MM.1S (cell line): ENCODE measurements at regions not wholly inside any gene's neighbourhood (a gene's known extent, or its start where the extent isn't known, plus 50 kb on each side); places are given as distances from the start of the nearest gene placed in this dataset.

Source experiments
- DNase-seq: peaks from one replicate; pipeline ENCODE4 v3.0.0-alpha.2; 2015
- H2AFZ ChIP-seq: fragments of 300-600 bp; sonication (generic); 2 replicates; pipeline ENCODE4 v1.6.0; 2016; ENCODE audit warnings: antibody characterized with exemption, low read length
- H3F3A ChIP-seq: fragments of 300-600 bp; sonication (generic); 2 replicates; pipeline ENCODE4 v1.6.1; 2016; ENCODE audit warnings: mild to moderate bottlenecking, antibody characterized with exemption, low read length, moderate library complexity, mixed read lengths; ENCODE audit not compliant: insufficient read depth
- H3K27ac ChIP-seq: fragments of 300-600 bp; sonication (generic); 2 replicates; pipeline ENCODE4 v1.5.1; 2016; ENCODE audit warnings: mild to moderate bottlenecking, low read length
- H3K27me3 ChIP-seq: fragments of 300-600 bp; sonication (generic); replicated peaks from 2 replicates; pipeline ENCODE4 v1.6.0; 2016; ENCODE audit warnings: low read length; ENCODE audit not compliant: insufficient read depth
- H3K36me3 ChIP-seq: fragments of 300-600 bp; sonication (generic); replicated peaks from 2 replicates; pipeline ENCODE4 v1.6.1; 2016; ENCODE audit warnings: mild to moderate bottlenecking, low read length, mixed read lengths; ENCODE audit not compliant: insufficient read depth
- H3K4me1 ChIP-seq: fragments of 300-600 bp; sonication (generic); 2 replicates; pipeline ENCODE4 v1.6.1; 2016; ENCODE audit warnings: low read length, mixed read lengths
- H3K4me2 ChIP-seq: fragments of 300-600 bp; sonication (generic); 2 replicates; pipeline ENCODE4 v1.6.0; 2016; ENCODE audit warnings: low read depth, low read length
- H3K4me3 ChIP-seq: fragments of 300-600 bp; sonication (generic); 2 replicates; pipeline ENCODE4 v1.5.1; 2016; ENCODE audit warnings: low read length, mixed read lengths
- H3K79me2 ChIP-seq: fragments of 300-600 bp; sonication (generic); 2 replicates; pipeline ENCODE4 v1.6.1; 2016; ENCODE audit warnings: mixed run types, low read length, mixed read lengths
- H3K9ac ChIP-seq: fragments of 300-600 bp; sonication (generic); 2 replicates; pipeline ENCODE4 v1.6.1; 2016; ENCODE audit warnings: low read length, mixed read lengths
- H3K9me2 ChIP-seq: fragments of 300-600 bp; sonication (generic); replicated peaks from 2 replicates; pipeline ENCODE4 v1.6.1; 2016; ENCODE audit warnings: mild to moderate bottlenecking, low read length, mixed read lengths; ENCODE audit not compliant: insufficient read depth
- H3K9me3 ChIP-seq: fragments of 300-600 bp; sonication (generic); replicated peaks from 2 replicates; pipeline ENCODE4 v1.6.1; 2016; ENCODE audit warnings: mild to moderate bottlenecking, low read length, mixed read lengths; ENCODE audit not compliant: insufficient read depth
- H4K20me1 ChIP-seq: fragments of 300-600 bp; sonication (generic); 2 replicates; pipeline ENCODE4 v1.6.1; 2016; ENCODE audit warnings: mild to moderate bottlenecking, low read length, moderate library complexity, mixed read lengths; ENCODE audit not compliant: insufficient read depth
- CTCF ChIP-seq: fragments of 300-600 bp; sonication (generic); IDR thresholded peaks from 2 replicates; pipeline ENCODE4 v1.5.1; 2016; ENCODE audit warnings: antibody characterized with exemption, low read length, mixed read lengths
- EZH2 ChIP-seq: fragments of 300-600 bp; sonication (generic); optimal IDR thresholded peaks from 2 replicates; pipeline ENCODE3; 2017; ENCODE audit warnings: low read depth, mild to moderate bottlenecking, antibody characterized with exemption, low read length, mixed read lengths
- EZH2phosphoT487 ChIP-seq: fragments of 300-600 bp; sonication (generic); IDR thresholded peaks from 2 replicates; pipeline ENCODE4 v1.6.1; 2018; ENCODE audit warnings: antibody characterized with exemption, low read length

DNA sequence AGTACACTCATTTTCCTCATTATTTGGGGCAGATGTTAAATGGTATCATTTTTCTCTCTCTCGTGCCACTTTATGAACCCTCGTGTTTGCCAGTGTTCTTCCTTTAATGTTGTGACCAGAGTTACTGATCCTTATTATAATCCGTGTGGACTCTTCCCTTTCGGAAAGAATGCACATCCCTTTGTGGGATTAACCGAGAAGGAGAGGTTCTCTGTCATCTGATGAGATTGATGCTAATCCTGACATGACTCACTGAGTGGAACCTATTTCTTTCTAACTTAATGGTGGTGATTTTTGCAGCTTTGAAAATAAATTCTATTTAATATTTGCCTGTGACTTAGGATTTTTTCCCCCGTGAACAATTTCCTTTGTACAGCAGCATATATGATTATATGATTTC, 300.0 kb upstream of the MAN1A1 start:
- Histone ChIP-seq H3K27ac (no peak overlapping the region), H4K20me1 (no peaks in the 10 kb centered on the region), H3K79me2 (no peaks in the 10 kb centered on the region), H3K4me3 (no peak overlapping the region), H3K9ac (no peak overlapping the region), H2AFZ (no peak overlapping the region), H3K4me1 (peaks cover 4% of the 10 kb centered on the region), H3K9me2 (no peaks in the 10 kb centered on the region), H3K36me3 (no peaks in the 10 kb centered on the region), H3K4me2 (no peak overlapping the region), H3K27me3 (no peaks in the 10 kb centered on the region), H3K9me3 (no peaks in the 10 kb centered on the region), H3F3A (no peaks in the 10 kb centered on the region)
- TF ChIP-seq CTCF, result no peak
- TF ChIP-seq EZH2phosphoT487, result no peak
- no peak for TF ChIP-seq EZH2
- DNase-seq, result no peak

- Histone ChIP-seq H3K27me3 (no peaks in the 10 kb centered on the region), H3K36me3 (no peaks in the 10 kb centered on the region), H3K4me2 (no peak overlapping the region), H3K4me3 (no peak overlapping the region), H3K79me2 (no peaks in the 10 kb centered on the region), H3K27ac (no peak overlapping the region), H3K9me3 (no peaks in the 10 kb centered on the region), H3K9ac (no peak overlapping the region), H3K4me1 (no peaks in the 10 kb centered on the region), H4K20me1 (no peaks in the 10 kb centered on the region), H2AFZ (no peak overlapping the region), H3F3A (no peaks in the 10 kb centered on the region), H3K9me2 (no peaks in the 10 kb centered on the region)
- no peak for TF ChIP-seq EZH2
- no peak for TF ChIP-seq EZH2phosphoT487
- no peak for TF ChIP-seq CTCF
- DNase-seq, result no peak
These were observed 297.7 kb upstream of the MAN1A1 start for GRCh38 chr6:119647309-119647708.

DNA sequence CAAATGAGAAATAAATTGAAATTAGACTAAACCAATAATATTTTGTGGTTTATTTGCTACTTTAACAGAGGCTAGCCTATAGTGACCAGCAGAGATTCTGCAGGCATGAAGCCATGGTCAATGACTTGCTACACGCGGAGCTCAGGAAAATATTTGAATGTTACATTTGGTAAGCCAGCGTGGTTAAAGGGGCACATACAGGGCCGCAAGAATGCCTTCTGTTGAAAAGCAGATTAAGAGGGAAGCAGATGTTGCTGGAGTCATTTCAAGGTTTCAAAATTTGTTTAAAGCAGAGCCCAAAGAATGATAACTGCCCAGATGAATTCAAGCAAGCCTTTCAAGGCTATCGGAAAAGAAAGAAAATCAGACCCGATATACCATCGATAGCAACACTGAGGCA, 294.3 kb upstream of the MAN1A1 start:
- H3K27ac ChIP-seq, result no peak overlapping the region
- no peaks in the 10 kb centered on the region for H3K36me3 ChIP-seq
- H3F3A ChIP-seq, result no peaks in the 10 kb centered on the region
- no peak for DNase-seq
- TF ChIP-seq EZH2phosphoT487, result no peak
- no peak for TF ChIP-seq CTCF
- TF ChIP-seq EZH2, result no peak
- no peaks in the 10 kb centered on the region for H3K79me2 ChIP-seq
- no peaks in the 10 kb centered on the region for H3K9me3 ChIP-seq
- no peaks in the 10 kb centered on the region for H3K9me2 ChIP-seq
- no peak overlapping the region for H3K4me2 ChIP-seq
- H2AFZ ChIP-seq, result no peak overlapping the region
- H3K4me3 ChIP-seq, result no peak overlapping the region
- no peak overlapping the region for H3K9ac ChIP-seq
- no peaks in the 10 kb centered on the region for H4K20me1 ChIP-seq
- no peaks in the 10 kb centered on the region for H3K4me1 ChIP-seq
- no peaks in the 10 kb centered on the region for H3K27me3 ChIP-seq

DNA sequence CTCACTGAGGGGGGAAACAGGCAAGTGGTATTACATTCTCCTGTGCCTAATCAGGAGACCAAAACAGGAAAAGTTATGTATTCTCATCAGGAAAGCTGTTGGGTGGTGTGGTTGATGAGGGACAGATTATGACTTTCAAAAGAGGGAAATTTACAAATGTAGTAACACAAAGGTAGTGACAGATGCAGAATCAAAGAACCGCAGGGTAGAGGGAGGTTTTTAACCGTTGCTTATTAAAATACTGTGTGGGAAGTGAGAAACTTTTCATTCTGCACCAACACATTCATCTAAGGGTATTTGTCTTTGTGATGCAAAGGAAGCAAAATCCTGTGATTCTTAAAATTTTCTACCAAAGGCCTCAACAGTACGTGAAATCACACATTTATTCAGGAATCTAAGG, 288.2 kb upstream of the MAN1A1 start:
- no peaks in the 10 kb centered on the region for H4K20me1 ChIP-seq
- TF ChIP-seq EZH2phosphoT487 (no peak), CTCF (no peak), EZH2 (no peak)
- H3K27me3 ChIP-seq, result no peaks in the 10 kb centered on the region
- no peak overlapping the region for H3K27ac ChIP-seq
- no peak overlapping the region for H3K4me2 ChIP-seq
- H2AFZ ChIP-seq, result no peak overlapping the region
- no peak for DNase-seq
- no peaks in the 10 kb centered on the region for H3K9me2 ChIP-seq
- H3K79me2 ChIP-seq, result no peaks in the 10 kb centered on the region
- no peak overlapping the region for H3K9ac ChIP-seq
- H3K9me3 ChIP-seq, result no peaks in the 10 kb centered on the region
- H3K4me1 ChIP-seq, result no peaks in the 10 kb centered on the region
- no peaks in the 10 kb centered on the region for H3K36me3 ChIP-seq
- no peaks in the 10 kb centered on the region for H3F3A ChIP-seq
- no peak overlapping the region for H3K4me3 ChIP-seq
